ENCODE measurements at regions not wholly inside any gene's neighbourhood (a gene's known extent, or its start where the extent isn't known, plus 50 kb on each side); places are given as distances from the start of the nearest gene placed in this dataset.

DNA sequence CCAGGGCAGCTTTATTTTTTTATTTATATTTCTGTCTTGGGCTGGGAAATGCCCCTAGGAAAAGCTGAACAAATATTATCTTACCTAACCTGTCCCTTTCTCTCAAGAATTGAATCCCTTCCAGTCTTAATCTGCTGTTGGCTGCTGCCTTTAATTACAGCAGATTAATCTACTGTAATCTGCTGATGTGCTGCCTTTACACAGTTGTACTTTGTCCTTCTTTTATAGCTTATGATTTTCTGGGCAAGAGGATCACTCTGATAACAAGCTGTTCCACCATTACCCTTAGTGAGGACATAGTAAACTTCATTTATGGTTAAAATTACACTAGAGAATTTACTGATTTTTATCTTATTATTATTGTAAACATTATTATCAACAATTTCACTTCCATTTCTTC is 234.5 kb upstream of the MAN1A1 start:
- no peak for DNase-seq

DNA sequence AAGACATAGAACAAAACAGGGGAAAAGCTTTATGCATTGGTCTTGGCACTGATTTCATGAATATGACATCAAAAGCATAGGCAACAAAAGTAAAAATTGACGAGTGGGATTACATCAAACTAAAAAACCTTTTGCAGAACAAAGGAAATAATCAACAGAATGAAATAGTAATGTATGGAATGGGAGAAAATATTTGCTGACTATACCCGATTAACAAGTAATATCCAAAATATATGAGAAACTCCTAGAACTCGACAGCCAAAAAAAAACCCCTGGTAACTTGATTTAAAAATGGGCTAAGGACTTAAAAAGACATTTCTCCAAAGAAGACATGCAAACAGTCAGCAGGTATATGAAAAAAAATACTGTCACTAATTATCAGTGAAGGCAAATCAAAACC is 231.7 kb upstream of the MAN1A1 start:
- no peak for DNase-seq

DNA sequence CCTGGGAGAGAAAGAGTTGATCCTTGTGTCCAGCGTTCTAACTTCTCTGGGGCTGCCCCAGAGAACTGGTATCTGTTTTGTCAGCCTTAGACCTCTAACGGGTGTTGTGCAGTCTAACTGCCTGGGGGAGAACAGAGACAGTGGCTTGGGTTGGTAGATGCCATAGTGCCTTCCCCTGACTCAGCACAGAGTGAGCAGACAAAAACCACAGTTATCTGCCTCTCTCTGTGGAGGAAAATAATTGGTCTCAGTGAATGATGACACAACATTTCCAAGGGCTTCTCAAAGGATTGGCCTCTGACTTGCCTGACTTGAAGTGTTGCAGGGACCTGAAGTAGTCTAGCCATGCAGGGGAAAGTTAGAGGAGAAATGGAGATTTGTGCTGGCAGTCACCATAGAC is 226.2 kb upstream of the MAN1A1 start:
- DNase-seq, result peak; percentile 84

DNA sequence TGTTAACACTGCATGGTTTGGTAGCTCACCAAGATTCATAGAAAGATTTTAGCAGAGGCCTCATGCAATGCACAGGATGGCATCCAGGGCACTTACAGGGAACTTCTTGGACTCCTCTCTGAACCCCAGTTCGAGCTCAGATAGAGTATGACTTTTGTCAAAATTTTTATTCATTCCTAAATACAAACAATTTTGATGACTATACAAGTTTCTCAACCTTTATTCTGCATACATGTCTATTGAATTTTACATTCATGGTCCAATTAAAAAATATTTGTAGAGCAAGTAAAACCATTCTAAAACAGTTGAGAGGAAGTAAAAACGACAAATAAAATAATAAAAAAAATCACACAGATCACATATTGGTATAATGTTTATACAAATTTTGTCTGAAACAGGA is 219.0 kb upstream of the MAN1A1 start:
- DNase-seq, result no peak

DNA sequence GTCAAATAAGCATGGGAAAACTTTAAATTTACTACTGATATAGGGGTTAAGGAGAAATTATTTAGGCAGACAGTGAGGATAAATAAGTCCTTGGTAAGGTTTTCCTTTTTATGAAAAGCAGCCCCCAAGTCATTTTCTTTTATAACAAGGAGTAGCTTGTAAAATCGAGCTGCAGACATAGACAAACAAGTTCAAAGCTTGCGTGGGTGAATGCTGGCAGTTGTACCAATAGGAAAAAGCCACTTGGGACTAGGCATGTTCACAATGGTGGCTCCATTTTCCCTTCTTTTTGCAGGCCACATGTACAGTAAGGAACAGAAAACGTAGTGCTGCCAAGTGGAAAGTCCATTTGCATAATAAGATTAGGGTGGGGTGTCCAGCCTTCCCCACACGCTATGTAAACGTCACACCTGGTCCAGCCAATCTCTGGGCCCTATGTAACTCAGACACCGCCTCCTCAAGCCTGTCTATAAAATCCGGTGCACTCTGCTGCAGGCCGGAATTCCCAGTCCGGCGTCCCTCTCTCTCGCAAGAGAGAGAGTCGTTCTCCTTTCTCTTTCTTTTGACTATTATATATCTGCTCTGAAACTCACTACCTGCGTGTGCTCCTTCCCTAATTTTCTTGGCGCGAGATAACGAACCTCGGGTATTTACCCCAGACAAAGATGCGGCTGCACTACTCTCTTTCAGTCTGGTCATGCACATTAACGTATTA is 217.1 kb upstream of the MAN1A1 start:
- no peak for DNase-seq

DNA sequence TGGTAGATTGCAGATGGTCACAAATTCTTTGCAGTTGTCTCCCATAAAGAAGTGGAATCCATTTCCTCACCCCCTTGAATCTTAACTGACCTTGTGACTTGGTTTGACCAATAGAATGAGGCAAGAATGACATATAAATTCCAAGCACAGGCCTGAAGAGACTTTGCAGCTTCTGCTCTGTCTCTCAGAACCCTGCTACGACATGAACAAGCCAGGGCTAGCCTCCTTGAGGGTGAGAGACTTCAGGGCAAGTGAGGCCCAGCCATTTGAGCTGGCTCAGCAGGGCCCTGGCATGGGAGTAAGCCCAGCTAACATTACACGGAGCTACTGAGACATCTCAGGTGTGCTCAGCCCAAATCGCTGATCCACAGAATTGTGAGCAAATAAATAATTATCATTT is 216.3 kb upstream of the MAN1A1 start:
- DNase-seq, result no peak

DNA sequence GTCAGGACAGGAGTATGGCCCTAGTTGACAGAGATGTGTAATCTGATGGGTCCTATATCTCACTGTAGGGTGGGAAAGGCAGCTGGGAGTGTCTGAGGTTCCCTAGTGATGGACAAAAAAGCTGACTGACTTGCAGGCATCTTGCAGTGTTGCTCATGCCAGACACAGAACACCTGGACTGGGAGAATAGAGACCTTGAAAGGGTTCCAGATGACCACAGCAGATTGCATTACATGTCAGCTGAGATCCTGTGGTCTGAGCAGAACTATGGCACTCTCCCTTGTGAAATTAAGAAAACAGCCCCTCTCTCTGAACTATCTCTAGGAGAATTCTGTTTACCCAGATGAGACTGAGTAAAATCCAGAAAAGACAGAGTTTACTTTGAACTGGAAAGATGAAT is 212.6 kb upstream of the MAN1A1 start:
- DNase-seq, result peak; percentile 18

DNA sequence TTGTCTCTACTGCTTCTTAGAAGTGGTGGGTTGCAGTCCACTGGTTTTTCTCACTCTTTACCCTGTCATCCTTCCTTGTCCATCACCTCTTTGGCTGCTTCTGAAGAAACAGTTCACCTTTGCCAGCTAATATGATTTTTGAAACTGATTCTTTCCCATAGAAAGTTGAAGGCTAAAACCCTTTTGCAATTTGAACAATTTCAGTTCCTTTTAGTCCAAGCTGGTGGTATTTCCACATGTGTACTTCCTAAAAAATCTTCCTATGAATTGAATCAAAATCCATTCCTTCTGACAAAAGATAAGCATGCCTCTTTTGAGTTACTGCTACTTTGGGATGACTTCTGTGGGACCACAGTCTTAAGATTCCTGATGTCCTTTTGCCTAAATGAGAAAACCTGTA is 210.0 kb upstream of the MAN1A1 start:
- no peak for DNase-seq

DNA sequence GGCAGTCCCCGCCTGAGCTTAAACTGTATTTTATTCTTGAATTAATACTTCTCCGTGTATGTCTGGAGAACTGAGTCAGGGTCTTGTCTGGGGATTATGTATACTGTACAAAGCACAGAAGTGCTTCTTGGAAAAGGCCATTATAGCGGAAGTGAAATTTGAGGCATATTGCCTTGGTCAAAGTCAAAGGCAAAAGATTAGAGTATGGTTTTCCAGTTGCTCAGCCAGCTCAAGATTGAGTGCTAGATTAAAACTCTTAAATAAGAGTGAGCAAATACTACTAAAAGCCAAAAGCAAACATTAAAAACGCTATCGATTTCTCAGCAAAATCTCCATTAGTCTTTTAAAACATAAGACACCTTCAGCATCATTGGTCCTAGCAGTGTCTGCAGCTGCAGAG is 207.7 kb upstream of the MAN1A1 start:
- no peak for DNase-seq

DNA sequence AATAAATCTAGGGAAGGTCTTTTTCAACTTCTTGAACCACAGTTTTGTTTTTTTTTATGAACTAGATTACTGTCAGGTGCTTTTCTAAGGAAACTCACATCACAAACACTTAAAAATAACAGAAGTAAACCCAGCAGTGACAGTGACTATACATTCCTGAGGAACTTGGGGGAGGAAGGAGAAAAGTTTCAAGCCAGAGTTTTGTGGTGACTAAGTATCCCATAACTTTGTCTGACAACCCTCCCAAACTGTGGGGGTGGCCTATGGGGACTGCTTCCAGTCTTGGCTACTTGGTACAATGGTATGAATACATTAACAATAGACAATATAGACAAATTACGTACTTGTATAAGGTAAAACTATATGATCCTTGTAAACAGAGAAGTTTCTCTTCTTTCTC is 202.5 kb upstream of the MAN1A1 start:
- peak; percentile 38 for DNase-seq

DNA sequence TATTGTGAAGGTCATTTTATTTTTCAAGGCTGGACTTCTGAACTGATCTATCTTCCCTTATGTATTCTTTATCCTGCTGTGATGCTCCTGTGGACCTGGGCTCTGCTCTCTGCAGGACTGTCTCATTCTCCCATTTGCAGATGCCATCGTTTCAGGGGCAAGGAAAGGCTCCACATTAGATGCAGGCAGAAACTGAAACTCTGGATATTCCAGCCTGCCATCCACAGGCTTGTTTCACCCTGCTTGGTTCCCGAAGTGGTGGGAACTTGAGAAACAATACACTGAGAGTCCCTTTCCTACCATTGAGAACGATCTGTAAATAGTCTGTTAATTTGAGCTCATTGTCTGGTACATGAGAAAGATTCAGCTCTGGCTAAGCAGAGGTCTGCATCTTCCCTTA is 197.5 kb upstream of the MAN1A1 start:
- no peak for DNase-seq

DNA sequence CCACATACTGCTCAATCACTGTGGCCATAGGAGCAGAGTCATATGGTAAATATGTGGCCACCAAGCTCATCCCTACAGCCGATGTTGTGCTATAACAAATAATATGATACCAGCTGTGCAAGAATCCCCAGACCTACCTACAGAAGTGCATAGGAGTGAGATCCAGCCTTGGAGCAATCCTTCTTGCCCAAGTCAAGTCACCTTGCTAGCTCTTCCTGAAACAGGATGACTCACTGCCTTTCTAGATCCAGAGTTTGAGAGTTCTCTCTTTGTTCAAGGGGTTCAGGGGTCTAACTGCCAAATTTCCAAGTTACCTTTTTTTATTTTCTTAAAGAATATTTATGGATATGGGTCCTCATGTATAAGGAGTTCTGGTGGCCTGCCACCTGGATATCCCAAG is 195.7 kb upstream of the MAN1A1 start:
- no peak for DNase-seq

DNA sequence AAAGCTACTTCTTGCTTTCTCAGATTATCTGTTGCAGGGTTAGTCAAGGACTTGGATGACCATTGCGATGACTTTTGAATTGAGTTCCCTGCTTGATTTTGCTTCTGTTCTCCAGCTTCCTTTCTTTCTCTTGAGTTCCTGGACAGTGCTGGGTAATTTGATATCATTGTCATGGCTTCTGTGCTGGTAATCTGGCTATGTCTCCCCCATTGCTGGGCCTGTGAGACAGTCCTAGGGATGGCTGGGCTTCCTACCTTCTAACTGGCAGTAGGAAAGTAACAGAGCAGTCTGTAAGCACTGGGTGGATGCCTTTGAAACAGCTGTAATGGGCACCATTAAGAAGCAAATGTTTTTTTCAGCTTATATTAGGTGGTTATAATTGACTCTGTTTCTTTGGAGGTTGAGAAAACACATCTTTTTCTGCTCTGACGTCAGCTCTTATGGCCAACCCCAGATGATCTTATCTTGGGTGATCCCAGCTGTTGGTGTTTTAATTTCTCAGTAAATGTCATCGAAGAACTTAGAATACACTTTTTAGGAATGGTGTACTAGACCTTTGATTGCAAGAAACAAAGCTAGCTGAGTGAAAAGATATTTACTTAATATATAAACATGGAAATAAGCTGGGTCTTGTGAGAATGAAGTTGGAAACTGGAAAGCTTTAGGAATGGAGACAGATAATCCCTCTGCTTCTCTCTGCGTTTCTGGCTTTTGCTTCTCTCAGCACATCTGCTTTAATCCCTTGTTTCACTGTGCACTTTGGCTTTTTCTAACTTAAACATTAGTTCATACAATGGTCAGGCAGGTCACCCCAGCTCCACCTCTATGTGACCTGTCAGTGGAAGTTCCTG is 195.0 kb upstream of the MAN1A1 start:
- no peak for DNase-seq

DNA sequence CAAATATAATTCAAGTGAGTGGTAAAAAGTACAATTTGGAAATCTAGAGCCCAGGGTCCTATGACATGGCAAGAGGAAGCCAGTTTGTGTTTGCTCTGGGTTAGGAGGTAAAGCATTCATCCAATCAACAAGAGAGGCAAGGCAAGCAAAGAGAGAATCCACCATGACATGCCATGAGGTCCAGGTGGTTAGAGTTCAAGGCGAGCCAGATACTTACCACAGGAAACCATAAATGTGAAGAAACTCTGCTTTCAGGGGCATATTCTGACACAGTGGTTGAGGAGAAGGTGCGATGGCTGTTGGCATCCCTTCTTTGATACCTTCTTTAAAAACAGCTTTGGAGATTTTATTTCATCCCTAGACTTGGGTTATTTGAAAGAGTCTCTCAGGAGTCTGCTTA is 193.8 kb upstream of the MAN1A1 start:
- DNase-seq, result no peak

DNA sequence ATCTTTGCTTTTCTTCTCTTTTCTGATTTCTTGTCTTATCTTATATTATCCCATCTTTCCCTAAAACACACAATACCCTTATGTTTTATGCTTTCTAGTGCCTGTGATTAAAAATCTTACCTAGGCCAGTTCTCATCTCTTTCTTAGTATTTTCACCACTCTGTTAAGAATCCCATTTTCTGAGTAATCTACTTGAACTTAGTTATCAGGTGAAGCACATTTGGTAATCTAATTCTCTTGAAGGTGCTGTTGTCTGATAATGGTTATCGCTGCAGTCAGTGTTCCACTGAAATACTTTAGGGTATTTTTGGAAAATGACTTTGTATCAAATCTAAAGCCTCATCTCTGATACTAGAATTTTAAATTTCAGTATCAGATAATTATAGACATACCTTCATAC is 192.5 kb upstream of the MAN1A1 start:
- no peak for DNase-seq

DNA sequence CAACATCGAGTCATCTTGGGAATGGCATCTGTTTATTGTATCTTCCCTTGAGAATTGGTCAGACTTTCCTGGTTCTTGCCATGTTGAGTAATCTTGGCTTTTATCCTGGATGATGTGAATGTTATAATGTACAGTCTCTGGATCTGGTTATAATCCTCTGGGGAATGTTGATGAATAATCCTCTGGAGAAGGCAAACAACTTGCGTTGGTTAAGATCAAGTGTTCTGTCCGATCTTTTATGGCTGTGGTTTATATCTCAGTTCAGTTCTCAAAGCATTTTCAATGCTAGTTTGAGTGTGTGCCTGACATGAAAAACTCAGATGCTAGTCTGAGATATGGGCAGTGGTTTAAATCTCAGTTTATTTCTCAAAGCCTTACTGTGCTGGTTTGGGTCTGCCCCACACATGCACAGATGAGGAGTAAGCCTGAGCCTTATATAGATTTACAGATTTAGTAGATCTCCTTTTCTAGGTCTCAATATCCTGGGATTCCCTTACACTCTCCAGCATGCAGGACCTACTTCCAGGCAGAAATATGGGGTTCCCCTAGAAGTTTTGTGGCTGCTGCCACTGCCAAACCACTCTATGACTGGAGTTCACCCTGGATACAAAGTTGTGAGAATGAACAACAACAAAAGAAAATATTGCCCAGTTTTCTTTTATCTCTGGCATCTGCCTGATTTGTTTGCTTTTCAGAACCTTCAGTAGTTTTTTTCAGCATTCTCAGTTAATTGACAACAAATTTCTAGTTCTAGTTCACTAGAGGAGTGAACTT is 191.8 kb upstream of the MAN1A1 start:
- peak; percentile 100 for DNase-seq

DNA sequence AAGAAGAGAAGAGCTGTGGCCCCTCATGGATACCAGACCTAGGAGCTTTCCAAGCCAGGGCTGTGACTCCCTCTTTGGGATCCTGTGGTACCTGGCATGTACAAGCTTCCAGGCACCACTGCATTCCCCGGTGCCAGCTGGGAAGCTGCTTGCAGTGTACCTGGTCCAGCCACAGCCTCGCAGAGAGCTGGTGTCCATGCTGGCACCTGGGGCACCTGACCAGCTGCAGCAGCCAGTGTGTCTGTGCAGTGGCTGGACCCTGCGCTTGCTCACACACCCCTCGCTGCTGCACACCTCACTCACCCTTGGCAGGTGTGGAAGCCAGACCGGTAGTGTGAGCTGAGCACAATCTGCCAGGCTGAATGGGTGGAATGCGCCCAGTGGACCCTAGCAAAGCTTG is 190.9 kb upstream of the MAN1A1 start:
- DNase-seq, result no peak

DNA sequence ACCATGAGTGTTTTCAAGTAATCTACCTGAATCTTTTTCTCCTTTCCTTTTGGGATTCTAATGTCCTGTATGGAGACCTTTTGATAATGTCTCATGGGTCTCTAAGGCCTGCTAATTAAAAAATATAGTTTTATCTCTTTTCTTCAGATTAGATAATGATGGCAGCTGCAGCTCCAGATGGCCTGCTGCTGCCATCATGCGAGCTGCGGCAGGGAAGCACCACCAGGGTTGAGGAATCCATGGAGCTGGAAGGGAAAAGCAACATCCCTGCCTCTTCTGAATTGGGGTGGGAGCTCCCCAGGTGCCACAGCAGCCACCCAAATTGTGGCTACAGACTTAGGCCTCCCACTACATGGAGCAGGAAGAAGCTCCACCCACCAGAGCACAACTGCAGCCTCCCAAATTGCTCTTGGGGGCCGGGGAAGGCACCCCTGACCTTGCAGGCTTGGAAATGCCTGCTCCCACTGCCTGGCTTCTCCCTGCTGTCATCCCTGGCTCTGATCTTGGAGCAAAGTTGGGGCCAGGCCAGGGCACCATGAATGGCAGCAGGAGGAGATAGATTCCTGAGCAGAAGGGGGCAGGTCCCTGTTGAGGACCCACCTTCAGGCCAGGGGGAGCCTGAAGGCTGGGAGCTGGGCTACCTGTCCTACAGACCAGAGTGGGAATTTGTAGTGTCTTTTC is 189.6 kb upstream of the MAN1A1 start:
- DNase-seq, result no peak

DNA sequence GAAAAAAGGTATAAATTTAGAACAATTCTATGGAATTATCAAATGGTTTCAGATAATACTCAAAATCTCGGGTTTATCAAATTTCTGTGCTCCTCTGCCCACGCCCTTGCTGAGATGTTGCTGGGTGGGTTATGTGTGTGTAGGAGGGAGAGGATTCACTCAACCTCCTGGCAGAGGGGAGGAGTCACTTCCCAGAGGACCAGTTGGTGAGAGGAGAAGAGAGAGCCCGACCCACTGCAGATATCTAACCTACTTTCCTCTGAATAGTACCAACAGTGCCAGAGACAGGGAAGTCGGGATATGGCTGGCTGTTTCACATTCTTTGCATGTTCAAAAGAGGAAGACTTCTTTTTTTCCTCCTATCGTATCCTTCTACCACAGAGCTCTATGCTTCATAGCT is 187.1 kb upstream of the MAN1A1 start:
- no peak for DNase-seq

DNA sequence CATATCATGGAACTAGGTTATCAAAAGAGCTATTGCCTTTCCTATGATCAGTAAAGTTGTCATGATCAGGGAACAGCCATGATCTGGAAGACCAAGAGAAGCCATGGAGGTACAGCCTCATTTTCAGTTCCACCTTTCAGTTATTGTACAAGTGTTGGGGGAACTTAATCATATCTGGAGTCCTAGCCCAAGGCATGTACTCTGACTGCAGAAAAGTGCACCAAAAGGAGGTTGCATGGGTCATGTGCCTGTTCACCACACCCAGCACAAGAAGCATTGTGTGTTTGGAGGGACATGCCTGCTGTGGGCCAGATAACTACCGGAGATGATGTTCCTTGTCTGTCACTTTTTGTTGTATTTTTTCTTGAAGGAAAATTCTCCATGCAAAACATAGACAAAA is 185.8 kb upstream of the MAN1A1 start:
- no peak for DNase-seq

DNA sequence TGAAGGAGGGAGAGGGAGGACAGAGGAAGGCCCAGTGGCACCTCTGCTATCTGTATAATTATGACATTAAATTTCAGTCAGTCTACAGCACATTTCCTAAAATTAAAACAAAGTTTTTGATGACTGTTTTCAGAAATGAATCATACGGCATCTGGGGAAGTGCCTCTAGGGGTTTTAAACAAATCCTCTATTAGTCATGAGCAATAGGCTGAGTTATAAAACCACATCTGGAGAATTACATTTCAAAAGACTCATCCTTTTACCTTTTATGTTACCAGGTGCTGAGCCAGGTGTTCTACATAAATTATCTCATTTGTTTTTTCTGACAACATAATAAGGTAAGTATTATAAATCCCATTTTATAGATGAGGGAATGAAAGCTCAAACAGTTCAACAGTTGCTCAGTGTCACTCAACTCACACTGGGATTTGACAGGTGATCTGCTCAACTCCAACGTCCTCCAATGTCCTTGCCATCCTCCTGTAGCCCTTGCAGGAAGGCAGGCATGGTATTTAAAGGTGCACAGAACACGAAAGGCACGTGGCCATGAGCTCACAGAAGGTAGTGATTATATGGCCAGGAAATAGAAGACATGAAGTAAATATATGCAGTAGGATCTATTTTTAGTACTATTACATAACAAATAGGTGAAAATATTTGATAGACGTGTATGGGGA is 184.2 kb upstream of the MAN1A1 start:
- peak; percentile 67 for DNase-seq

DNA sequence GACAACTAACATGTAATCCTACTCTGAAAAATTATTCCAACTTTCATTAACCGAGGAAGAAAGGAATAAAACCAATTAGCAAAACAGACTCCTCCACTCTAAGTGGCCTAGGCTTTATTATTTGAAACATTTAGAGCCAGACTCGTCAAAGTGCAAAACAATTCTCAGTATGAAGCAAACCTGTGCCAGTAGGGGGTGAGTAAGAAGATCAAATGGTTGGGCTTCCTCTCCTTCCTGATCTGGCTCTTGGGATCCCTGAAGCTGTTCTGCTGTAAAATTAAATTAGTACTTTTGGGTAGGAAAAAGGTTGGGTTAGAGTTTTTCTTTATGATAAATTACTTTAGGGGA is 177.6 kb upstream of the MAN1A1 start:
- peak; percentile 27 for DNase-seq
